K562 (cell line): ENCODE measurements at regions not wholly inside any gene's neighbourhood (a gene's known extent, or its start where the extent isn't known, plus 50 kb on each side); places are given as distances from the start of the nearest gene placed in this dataset.

ENCODE experiments used
- ATAC-seq: fragments of 200-7000 bp; cut with Tn5 transposase; 3 replicates; pipeline ENCODE4 v1.9.1; 2020; ENCODE audit warnings: moderate library complexity
- BruUV-seq: library from RNA; stranded (reverse); fragments of 400-500 nt; replicated peaks from 2 replicates; lab custom pipeline; 2021; lab: Mats Ljungman, UMichigan
- CTCF ChIA-PET: fragments of 300-600 bp; formaldehyde crosslinking; extraction: SDS; loops from one replicate; lab custom pipeline; 2021; ENCODE audit warnings: low intra/inter-chr PET ratio; lab: Yijun Ruan, JAX
- POLR2A ChIA-PET: fragments of 300-600, 350-650 bp; sonication (Branson Sonifier 250); formaldehyde crosslinking; extraction: SDS; loops from one replicate; lab custom pipeline; 2021; ENCODE audit warnings: antibody characterized with exemption, inconsistent platforms; lab: Yijun Ruan, JAX
- DNase-seq, 4 experiments: peaks; one replicate each; pipeline versions ENCODE4 v3.0.0 to v3.0.0-alpha.2; 2011 to 2018; ENCODE audit warnings: low spot score in 3 of 4, mixed read lengths in 3 of 4; ENCODE audit errors: extremely low read depth in 1 of 4
- FAIRE-seq: peaks from 2 replicates; lab custom pipeline; 2011; peaks lifted over from hg19 to GRCh38; lab: Jason Lieb, UNC
- H2AFZ ChIP-seq: 2 replicates; pipeline ENCODE4 v1.6.0; 2011; ENCODE audit warnings: low read depth, low read length, control low read depth, inconsistent platforms
- H3K27ac ChIP-seq: fragments of 200-600 bp; 3 replicates; pipeline ENCODE4 v1.8.0; 2011; ENCODE audit warnings: low read depth, mild to moderate bottlenecking, control low read depth, inconsistent platforms, low read length, moderate library complexity, mixed read lengths; ENCODE audit errors: extremely low read depth
- H3K27me3 ChIP-seq, 2 experiments: fragments of 300-600 bp in 1 of 2; 2 replicates in 1 of 2; 3 replicates in 1 of 2; pipeline versions ENCODE4 v1.6.0 to v1.8.0; 2011; ENCODE audit warnings: inconsistent platforms in 2 of 2, low read length in 2 of 2, mild to moderate bottlenecking in 1 of 2, mixed read lengths in 1 of 2, moderate library complexity in 1 of 2; ENCODE audit not compliant: control insufficient read depth in 2 of 2, insufficient read depth in 2 of 2
- H3K36me3 ChIP-seq: fragments of 300-600 bp; 3 replicates; pipeline ENCODE4 v1.8.0; 2011; ENCODE audit warnings: mild to moderate bottlenecking, low read length, inconsistent platforms; ENCODE audit not compliant: control insufficient read depth, insufficient read depth
- H3K4me1 ChIP-seq, 2 experiments: fragments of 200-600 bp in 1 of 2; replicated peaks in 1 of 2; 2 replicates in 1 of 2; 3 replicates in 1 of 2; pipeline versions ENCODE4 v1.5.1 to v1.8.0; 2011; ENCODE audit warnings: inconsistent platforms in 2 of 2, low read length in 2 of 2, mild to moderate bottlenecking in 1 of 2, mixed read lengths in 1 of 2, moderate library complexity in 1 of 2; ENCODE audit not compliant: control insufficient read depth in 2 of 2, insufficient read depth in 2 of 2
- H3K4me2 ChIP-seq: 2 replicates; pipeline ENCODE4 v1.6.1; 2011; ENCODE audit warnings: low read length, control low read depth, inconsistent platforms, mixed read lengths; ENCODE audit not compliant: insufficient read depth
- H3K4me3 ChIP-seq: fragments of 200-600 bp; sonication (generic), shearing (Covaris generic); 2 replicates; pipeline ENCODE4 v1.5.1; 2016; ENCODE audit warnings: control low read depth, inconsistent platforms
- H3K79me2 ChIP-seq: fragments of 200-600 bp; 3 replicates; pipeline ENCODE4 v1.8.0; 2011; ENCODE audit warnings: low read length, inconsistent platforms; ENCODE audit not compliant: control insufficient read depth, insufficient read depth
- H3K9ac ChIP-seq, 2 experiments: 2 replicates each; pipeline versions ENCODE4 v1.6.0 to v1.6.1; 2011; ENCODE audit warnings: low read depth in 2 of 2, low read length in 2 of 2, control low read depth in 1 of 2, inconsistent platforms in 1 of 2, mild to moderate bottlenecking in 1 of 2, mixed read lengths in 1 of 2; ENCODE audit not compliant: insufficient read depth in 1 of 2
- H3K9me1 ChIP-seq: one replicate; pipeline ENCODE4 v1.6.0; 2011; ENCODE audit warnings: inconsistent platforms, mild to moderate bottlenecking, low read length, moderate library complexity; ENCODE audit not compliant: control insufficient read depth, insufficient read depth
- H3K9me3 ChIP-seq: replicated peaks from 2 replicates; pipeline ENCODE4 v1.5.1; 2011; ENCODE audit warnings: low read depth, low read length, inconsistent platforms; ENCODE audit not compliant: control insufficient read depth, insufficient read depth
- H4K20me1 ChIP-seq: replicated peaks from 2 replicates; pipeline ENCODE4 v1.6.1; 2011; ENCODE audit warnings: low read length, inconsistent platforms, mixed read lengths; ENCODE audit not compliant: control insufficient read depth, insufficient read depth
- BRCA1 ChIP-seq, 2 experiments: fragments of 450-650 bp in 1 of 2; sonication (generic) in 1 of 2; formaldehyde crosslinking in 1 of 2; IDR thresholded peaks; 2 replicates each; pipeline versions ENCODE4 v1.5.0 to v1.6.1; 2017 to 2020; ENCODE audit warnings: mild to moderate bottlenecking in 1 of 2, missing genetic modification reagents in 1 of 2
- C11orf30 ChIP-seq: fragments of 450-650 bp; IDR thresholded peaks from 2 replicates; pipeline ENCODE4 v1.6.1; 2016; ENCODE audit warnings: low read depth, mild to moderate bottlenecking
- MAFF ChIP-seq: IDR thresholded peaks from 2 replicates; pipeline ENCODE4 v1.6.1; 2012; ENCODE audit warnings: low read length, improper control_type of control experiment
- ZNF316 ChIP-seq: fragments of 450-650 bp; IDR thresholded peaks from 2 replicates; pipeline ENCODE4 v1.6.1; 2016
- ZNF407 ChIP-seq: fragments of 450-650 bp; IDR thresholded peaks from 2 replicates; pipeline ENCODE4 v1.6.1; 2016; ENCODE audit warnings: low read depth
- WGBS: fragments of 100-300 bp; shearing (Covaris generic); methylation state at CpG from one replicate; pipeline ENCODE4 v1.1.6; 2016; ENCODE audit warnings: low coverage, mixed read lengths; ENCODE audit not compliant: insufficient coverage; ENCODE audit errors: missing lambda C conversion rate; 5-methylcytosine and 5-hydroxymethylcytosine counted together
- in situ Hi-C: fragments of 300-500 bp; cut with MboI; formaldehyde crosslinking; loops from 4 replicates; pipeline ENCODE4 v1.15.0; 2018; ENCODE audit warnings: inconsistent platforms, mixed read lengths
- intact Hi-C: fragments of 100-400 bp; cut with micrococcal nuclease; formaldehyde crosslinking; loops from 2 replicates; pipeline ENCODE4 v1.14.2; 2022

- Histone ChIP-seq H3K9me1 (no peaks in the 10 kb centered on the region), H3K36me3 (no peaks in the 10 kb centered on the region), H3K9me3 (no peaks in the 10 kb centered on the region), H3K4me1 (no peaks in the 10 kb centered on the region), H2AFZ (no peak overlapping the region), H3K27me3 (no peaks in the 10 kb centered on the region), H3K9ac (no peak overlapping the region), H4K20me1 (no peaks in the 10 kb centered on the region), H3K79me2 (no peaks in the 10 kb centered on the region), H3K4me2 (no peak overlapping the region), H3K27ac (no peak overlapping the region), H3K4me3 (no peak overlapping the region)
- BruUV-seq, result no TSS peak
- in situ Hi-C loops, result no loop called here
- intact Hi-C loops, result no loop called here
- ChIA-PET CTCF (no interaction called here), POLR2A (interaction anchor here (1.1 to 1.5 kb wide), 3 partner anchors 9 to 13 kb away, joined by 3 read pairs; no protein-coding TSS in a partner anchor)
- 35% methylated on average over 2 of the region's 2 CpGs for WGBS
- ATAC-seq, result no peak
- FAIRE-seq, result no peak
- TF ChIP-seq C11orf30 (peak; percentile 37; the same call in 1 of the 2 replicates), ZNF316 (peak; percentile 64), MAFF (peak; percentile 18; the same call in 1 of the 2 replicates), BRCA1 (IDR thresholded peaks at IDR 0.05) (no peak), BRCA1 (CRISPR knock-in tag; IDR thresholded peaks at IDR 0.05) (no peak)
- no peak for DNase-seq
Measured at GRCh38 chr7:84647797-84648757, 453.5 kb upstream of the SEMA3A start.

GRCh38 chr7:84642611-84643010, 448.0 kb upstream of the SEMA3A start:
- Histone ChIP-seq H3K27ac (no peak overlapping the region), H3K4me2 (no peak overlapping the region), H3K4me1 (no peaks in the 10 kb centered on the region), H4K20me1 (no peaks in the 10 kb centered on the region), H3K36me3 (no peaks in the 10 kb centered on the region), H3K9me3 (no peaks in the 10 kb centered on the region), H3K27me3 (no peaks in the 10 kb centered on the region), H3K9me1 (no peaks in the 10 kb centered on the region), H3K4me3 (no peak overlapping the region), H2AFZ (no peak overlapping the region), H3K79me2 (no peaks in the 10 kb centered on the region), H3K9ac (no peak overlapping the region)
- in situ Hi-C loops (no loop called here), intact Hi-C loops (no loop called here)
- 68% methylated on average over 3 of the region's 3 CpGs for WGBS
- ATAC-seq (no peak), DNase-seq (no peak), FAIRE-seq (no peak)
- CTCF ChIA-PET, result no interaction called here
- no peak for TF ChIP-seq ZNF407
- POLR2A ChIA-PET, result no interaction called here
- BruUV-seq, result no TSS peak
